ENCODE measurements at regions not wholly inside any gene's neighbourhood (a gene's known extent, or its start where the extent isn't known, plus 50 kb on each side); places are given as distances from the start of the nearest gene placed in this dataset.
"Not testable (repeated sequence)": the region's sequence is repeated elsewhere in the genome, so short reads cannot be mapped to it uniquely, and the experiment has no call there.

- TF ChIP-seq CTCF, POLR2A (IDR thresholded peaks at IDR 0.05): not testable (repeated sequence)
These were observed 574.8 kb upstream of the C9orf72 start for GRCh38 chr9:28147923-28148597.

Measured in right lobe of liver (tissue), 4 donors.